GM12892 (cell line): ENCODE measurements at regions not wholly inside any gene's neighbourhood (a gene's known extent, or its start where the extent isn't known, plus 50 kb on each side); places are given as distances from the start of the nearest gene placed in this dataset.

ENCODE experiments used
- POLR2A ChIP-seq: IDR thresholded peaks from 2 replicates; pipeline ENCODE4 v1.6.1; 2011; ENCODE audit warnings: low read depth, low read length, control low read depth
- POLR2AphosphoS5 ChIP-seq: IDR thresholded peaks from 2 replicates; pipeline ENCODE4 v1.6.1; 2011; ENCODE audit warnings: low read depth, low read length, control low read depth
- TAF1 ChIP-seq: IDR thresholded peaks from 2 replicates; pipeline ENCODE4 v1.6.1; 2011; ENCODE audit warnings: low read depth, mild to moderate bottlenecking, control low read depth, low read length, borderline replicate concordance

DNA sequence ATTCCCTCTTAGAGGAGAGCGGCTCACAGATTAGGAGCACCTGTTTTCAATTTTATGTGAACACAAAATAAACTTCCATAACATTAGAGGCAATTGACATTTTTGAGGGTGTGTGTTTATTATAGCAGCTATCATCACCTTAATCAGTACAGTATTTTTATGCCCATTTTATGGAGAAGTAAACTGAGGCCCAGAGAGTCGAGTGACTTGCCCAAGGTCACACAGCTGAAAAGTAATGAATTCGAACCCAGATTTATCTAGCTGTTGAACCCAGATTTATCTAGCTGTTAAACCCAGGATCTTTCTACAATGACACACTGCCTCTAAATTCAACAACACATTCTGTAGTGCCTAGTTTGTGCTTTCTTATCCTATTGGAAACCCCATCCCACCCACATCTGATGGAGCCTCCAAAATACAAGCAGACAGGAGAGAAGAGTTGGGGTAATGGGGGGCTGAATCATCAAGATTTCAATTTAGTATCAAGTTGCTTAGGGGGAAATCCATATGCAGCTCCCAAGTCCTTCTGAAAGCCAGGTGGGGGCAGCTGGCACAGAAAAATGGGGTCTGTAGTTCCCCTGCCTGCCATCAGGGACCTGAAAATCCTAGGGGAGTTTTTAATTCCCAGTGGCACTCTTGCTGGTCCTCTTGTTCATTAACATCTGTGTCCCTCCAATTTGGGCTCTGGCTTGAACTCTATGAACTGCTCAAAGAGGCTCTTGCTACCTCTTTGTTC, 50.4 kb upstream of the TRA2B start:
- no peak for TF ChIP-seq POLR2A
- TF ChIP-seq POLR2AphosphoS5, result no peak
- no peak for TF ChIP-seq TAF1
